LHCN-M2 (cell line): ENCODE measurements at regions not wholly inside any gene's neighbourhood (a gene's known extent, or its start where the extent isn't known, plus 50 kb on each side); places are given as distances from the start of the nearest gene placed in this dataset.
"Not testable (repeated sequence)": the region's sequence is repeated elsewhere in the genome, so short reads cannot be mapped to it uniquely, and the experiment has no call there.

Experiments used
- DNase-seq: peaks from one replicate; pipeline ENCODE4 v3.0.0-alpha.2; 2012; ENCODE audit warnings: low read depth

GRCh38 chr1:120357046-120357445, 57.8 kb upstream of the NBPF8 start:
- peak; percentile 60 for DNase-seq

- DNase-seq: peak; percentile 14
Measured at GRCh38 chr1:120356170-120356569, 58.7 kb upstream of the NBPF8 start.

- peak; percentile 54 for DNase-seq
Measured at GRCh38 chr1:120354618-120355184, 60.1 kb upstream of the NBPF8 start.

- DNase-seq: not testable (repeated sequence)
Measured at GRCh38 chr1:120342231-120343073, 72.4 kb upstream of the NBPF8 start.

GRCh38 chr1:120341756-120342155, 73.1 kb upstream of the NBPF8 start:
- peak; percentile 31 for DNase-seq

- DNase-seq: not testable (repeated sequence)
Measured at GRCh38 chr1:120340838-120341751, 73.7 kb upstream of the NBPF8 start.

GRCh38 chr1:120315738-120316137, 99.1 kb upstream of the NBPF8 start:
- not testable (repeated sequence) for DNase-seq

- DNase-seq: not testable (repeated sequence)
Measured at GRCh38 chr1:120311930-120312329, 102.9 kb upstream of the NBPF8 start.

GRCh38 chr1:120308940-120309578, 105.8 kb upstream of the NBPF8 start:
- DNase-seq: not testable (repeated sequence)

- DNase-seq: not testable (repeated sequence)
Measured at GRCh38 chr1:120305046-120305445, 109.8 kb upstream of the NBPF8 start.

- DNase-seq: not testable (repeated sequence)
Measured at GRCh38 chr1:120304341-120304740, 110.5 kb upstream of the NBPF8 start.

GRCh38 chr1:120299433-120300057, 115.3 kb upstream of the NBPF8 start:
- not testable (repeated sequence) for DNase-seq

GRCh38 chr1:120298487-120298886, 116.3 kb upstream of the NBPF8 start:
- not testable (repeated sequence) for DNase-seq

- not testable (repeated sequence) for DNase-seq
Measured at GRCh38 chr1:120297345-120297953, 117.4 kb upstream of the NBPF8 start.

GRCh38 chr1:120290105-120290504, 113.8 kb upstream of the SEC22B start:
- not testable (repeated sequence) for DNase-seq

GRCh38 chr1:120289601-120290074, 113.3 kb upstream of the SEC22B start:
- DNase-seq: not testable (repeated sequence)

- DNase-seq: not testable (repeated sequence)
Measured at GRCh38 chr1:120288814-120289600, 112.7 kb upstream of the SEC22B start.

GRCh38 chr1:120288167-120288566, 111.8 kb upstream of the SEC22B start:
- not testable (repeated sequence) for DNase-seq

GRCh38 chr1:120282744-120283464, 106.6 kb upstream of the SEC22B start:
- not testable (repeated sequence) for DNase-seq
